SK-N-SH treated with all-trans-retinoic acid at 6 μM for 48 hours (cell line): ENCODE measurements at regions not wholly inside any gene's neighbourhood (a gene's known extent, or its start where the extent isn't known, plus 50 kb on each side); places are given as distances from the start of the nearest gene placed in this dataset.

Source experiments
- ATAC-seq: fragments of 200-7000 bp; cut with Tn5 transposase; 3 replicates; pipeline ENCODE4 v1.9.1; 2020; ENCODE audit warnings: mild to moderate bottlenecking, moderate library complexity
- BACH2 ChIP-seq: fragments of 250-450 bp; sonication (Bioruptor Pico); IDR thresholded peaks from 2 replicates; pipeline ENCODE4 v1.9.0; 2021; ENCODE audit warnings: mild to moderate bottlenecking, borderline replicate concordance
- CSDC2 ChIP-seq: fragments of 250-450 bp; sonication (Bioruptor Pico); IDR thresholded peaks from 2 replicates; pipeline ENCODE4 v1.5.0; 2020; ENCODE audit warnings: mild to moderate bottlenecking, moderate library complexity
- ESRRG ChIP-seq: fragments of 250-450 bp; sonication (Bioruptor Pico); IDR thresholded peaks from 2 replicates; pipeline ENCODE4 v1.6.1; 2021; ENCODE audit warnings: mild to moderate bottlenecking
- GLIS3 ChIP-seq: fragments of 250-450 bp; sonication (Bioruptor Pico); IDR thresholded peaks from 2 replicates; pipeline ENCODE4 v1.5.0; 2020; ENCODE audit warnings: mild to moderate bottlenecking, moderate library complexity
- ISL1 ChIP-seq: fragments of 250-450 bp; sonication (Bioruptor Pico); IDR thresholded peaks from 2 replicates; pipeline ENCODE4 v2.1.2; 2022; ENCODE audit warnings: mild to moderate bottlenecking, moderate library complexity
- PPARA ChIP-seq: fragments of 250-450 bp; sonication (Bioruptor Pico); IDR thresholded peaks from 2 replicates; pipeline ENCODE4 v1.5.0; 2020; ENCODE audit warnings: mild to moderate bottlenecking, borderline replicate concordance
- RARB ChIP-seq: fragments of 250-450 bp; sonication (Bioruptor Pico); IDR thresholded peaks from 2 replicates; pipeline ENCODE4 v1.8.0; 2021; ENCODE audit warnings: mild to moderate bottlenecking, moderate library complexity
- SNAI2 ChIP-seq: fragments of 250-450 bp; sonication (Bioruptor Pico); IDR thresholded peaks from 2 replicates; pipeline ENCODE4 v1.5.0; 2020; ENCODE audit warnings: mild to moderate bottlenecking, moderate library complexity
- TCF4 ChIP-seq: fragments of 250-450 bp; sonication (Bioruptor Pico); IDR thresholded peaks from 2 replicates; pipeline ENCODE4 v1.8.0; 2021; ENCODE audit warnings: mild to moderate bottlenecking, moderate library complexity, borderline replicate concordance
- TOX ChIP-seq: fragments of 250-450 bp; sonication (Bioruptor Pico); IDR thresholded peaks from 2 replicates; pipeline ENCODE4 v1.8.0; 2021; ENCODE audit warnings: mild to moderate bottlenecking, moderate library complexity, borderline replicate concordance
- ZC3H10 ChIP-seq: fragments of 250-450 bp; sonication (Bioruptor Pico); IDR thresholded peaks from 2 replicates; pipeline ENCODE4 v1.5.1; 2021; ENCODE audit warnings: mild to moderate bottlenecking, moderate library complexity
- ZFP3 ChIP-seq: fragments of 250-450 bp; sonication (Bioruptor Pico); IDR thresholded peaks from 2 replicates; pipeline ENCODE4 v1.5.0; 2020; ENCODE audit warnings: mild to moderate bottlenecking, moderate library complexity
- ZFP30 ChIP-seq: fragments of 450-650 bp; formaldehyde crosslinking; IDR thresholded peaks from 2 replicates; pipeline ENCODE4 v1.5.0; 2022; ENCODE audit warnings: mild to moderate bottlenecking, moderate library complexity
- ZNF565 ChIP-seq: fragments of 450-650 bp; formaldehyde crosslinking; conservative IDR thresholded peaks from 2 replicates; pipeline ENCODE4 v1.5.0; 2020; ENCODE audit warnings: low read depth, mild to moderate bottlenecking, moderate library complexity
- ZNF70 ChIP-seq: fragments of 450-650 bp; formaldehyde crosslinking; IDR thresholded peaks from 2 replicates; pipeline ENCODE4 v1.5.0; 2020; ENCODE audit warnings: mild to moderate bottlenecking, moderate library complexity
- ZNF8 ChIP-seq: fragments of 450-650 bp; formaldehyde crosslinking; IDR thresholded peaks from 2 replicates; pipeline ENCODE4 v1.5.0; 2020; ENCODE audit warnings: mild to moderate bottlenecking, moderate library complexity
- TF ChIP-seq, protein P1 (sequence below): fragments of 250-450 bp; sonication (Bioruptor Pico); IDR thresholded peaks from 2 replicates; pipeline ENCODE4 v1.5.1; 2020; ENCODE audit warnings: low read depth, mild to moderate bottlenecking, moderate library complexity
- TF ChIP-seq, protein P2 (sequence below): fragments of 250-450 bp; sonication (Bioruptor Pico); IDR thresholded peaks from 2 replicates; pipeline ENCODE4 v1.8.0; 2021; ENCODE audit warnings: low read depth, mild to moderate bottlenecking, moderate library complexity, borderline replicate concordance
- TF ChIP-seq, protein P3 (sequence below): fragments of 250-450 bp; sonication (Bioruptor Pico); IDR thresholded peaks from 2 replicates; pipeline ENCODE4 v1.8.0; 2020; ENCODE audit warnings: mild to moderate bottlenecking, moderate library complexity, borderline replicate concordance
- TF ChIP-seq, protein P4 (sequence below): fragments of 250-450 bp; sonication (Bioruptor Pico); IDR thresholded peaks from 2 replicates; pipeline ENCODE4 v1.5.0; 2020; ENCODE audit warnings: mild to moderate bottlenecking, moderate library complexity
- TF ChIP-seq, protein P5 (sequence below): fragments of 250-450 bp; sonication (Bioruptor Pico); IDR thresholded peaks from 2 replicates; pipeline ENCODE4 v1.5.1; 2021; ENCODE audit warnings: mild to moderate bottlenecking, moderate library complexity

DNA sequence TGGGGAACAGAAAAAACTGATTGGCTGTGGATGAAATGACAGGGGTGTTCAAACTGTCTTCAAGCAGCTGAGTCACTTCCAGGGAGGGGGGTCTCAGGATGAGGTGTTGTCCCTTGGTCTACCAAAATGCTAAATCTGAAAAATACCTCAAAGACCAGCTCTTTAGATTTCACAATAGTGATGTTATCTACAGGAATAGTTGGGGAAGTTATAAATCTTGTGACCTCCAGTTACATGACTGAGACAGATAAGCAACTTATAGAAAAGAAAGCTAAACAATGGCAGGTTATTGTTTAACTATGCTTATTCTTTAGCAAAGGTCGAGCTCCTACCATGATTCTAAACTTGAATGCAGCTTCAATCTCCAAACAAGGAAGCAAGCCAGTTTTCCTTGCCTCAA lies 125.4 kb downstream of the SYT10 start (continued):
- no peak for TF ChIP-seq BACH2 (CRISPR knock-in tag)

DNA sequence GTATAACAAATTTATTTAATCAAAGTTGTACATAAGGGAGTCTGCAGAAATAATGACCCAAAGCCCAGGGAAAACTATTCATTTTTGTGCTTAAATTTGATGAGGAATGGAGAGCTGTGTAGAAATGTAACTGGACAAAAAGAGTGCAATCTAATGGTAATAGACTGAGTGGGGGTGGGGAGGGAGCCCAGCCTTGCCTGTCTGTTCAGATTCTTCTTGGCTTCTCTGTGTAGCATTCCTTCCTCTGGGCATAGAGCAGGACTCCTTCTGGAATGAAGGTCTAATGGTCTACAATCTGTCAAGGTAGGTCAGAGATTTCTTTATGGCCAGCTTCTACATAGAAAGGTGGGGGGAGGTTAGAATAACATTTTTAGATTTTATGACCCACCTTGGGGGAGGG lies 126.1 kb downstream of the SYT10 start:
- TF ChIP-seq ZC3H10 (CRISPR knock-in tag) (no peak), ZNF70 (CRISPR knock-in tag) (no peak), ZNF565 (CRISPR knock-in tag) (no peak), PPARA (CRISPR knock-in tag) (no peak), ZFP30 (CRISPR knock-in tag) (no peak), SNAI2 (CRISPR knock-in tag) (no peak), RARB (CRISPR knock-in tag) (no peak), ZNF8 (CRISPR knock-in tag) (no peak), ISL1 (no peak)
- TF ChIP-seq, protein P1, sequence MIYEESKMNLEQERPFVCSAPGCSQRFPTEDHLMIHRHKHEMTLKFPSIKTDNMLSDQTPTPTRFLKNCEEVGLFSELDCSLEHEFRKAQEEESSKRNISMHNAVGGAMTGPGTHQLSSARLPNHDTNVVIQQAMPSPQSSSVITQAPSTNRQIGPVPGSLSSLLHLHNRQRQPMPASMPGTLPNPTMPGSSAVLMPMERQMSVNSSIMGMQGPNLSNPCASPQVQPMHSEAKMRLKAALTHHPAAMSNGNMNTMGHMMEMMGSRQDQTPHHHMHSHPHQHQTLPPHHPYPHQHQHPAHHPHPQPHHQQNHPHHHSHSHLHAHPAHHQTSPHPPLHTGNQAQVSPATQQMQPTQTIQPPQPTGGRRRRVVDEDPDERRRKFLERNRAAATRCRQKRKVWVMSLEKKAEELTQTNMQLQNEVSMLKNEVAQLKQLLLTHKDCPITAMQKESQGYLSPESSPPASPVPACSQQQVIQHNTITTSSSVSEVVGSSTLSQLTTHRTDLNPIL (CRISPR knock-in tag): no peak
- TF ChIP-seq, protein P2, sequence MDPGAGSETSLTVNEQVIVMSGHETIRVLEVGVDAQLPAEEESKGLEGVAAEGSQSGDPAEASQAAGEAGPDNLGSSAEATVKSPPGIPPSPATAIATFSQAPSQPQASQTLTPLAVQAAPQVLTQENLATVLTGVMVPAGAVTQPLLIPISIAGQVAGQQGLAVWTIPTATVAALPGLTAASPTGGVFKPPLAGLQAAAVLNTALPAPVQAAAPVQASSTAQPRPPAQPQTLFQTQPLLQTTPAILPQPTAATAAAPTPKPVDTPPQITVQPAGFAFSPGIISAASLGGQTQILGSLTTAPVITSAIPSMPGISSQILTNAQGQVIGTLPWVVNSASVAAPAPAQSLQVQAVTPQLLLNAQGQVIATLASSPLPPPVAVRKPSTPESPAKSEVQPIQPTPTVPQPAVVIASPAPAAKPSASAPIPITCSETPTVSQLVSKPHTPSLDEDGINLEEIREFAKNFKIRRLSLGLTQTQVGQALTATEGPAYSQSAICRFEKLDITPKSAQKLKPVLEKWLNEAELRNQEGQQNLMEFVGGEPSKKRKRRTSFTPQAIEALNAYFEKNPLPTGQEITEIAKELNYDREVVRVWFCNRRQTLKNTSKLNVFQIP (CRISPR knock-in tag): no peak
- TF ChIP-seq, protein P3, sequence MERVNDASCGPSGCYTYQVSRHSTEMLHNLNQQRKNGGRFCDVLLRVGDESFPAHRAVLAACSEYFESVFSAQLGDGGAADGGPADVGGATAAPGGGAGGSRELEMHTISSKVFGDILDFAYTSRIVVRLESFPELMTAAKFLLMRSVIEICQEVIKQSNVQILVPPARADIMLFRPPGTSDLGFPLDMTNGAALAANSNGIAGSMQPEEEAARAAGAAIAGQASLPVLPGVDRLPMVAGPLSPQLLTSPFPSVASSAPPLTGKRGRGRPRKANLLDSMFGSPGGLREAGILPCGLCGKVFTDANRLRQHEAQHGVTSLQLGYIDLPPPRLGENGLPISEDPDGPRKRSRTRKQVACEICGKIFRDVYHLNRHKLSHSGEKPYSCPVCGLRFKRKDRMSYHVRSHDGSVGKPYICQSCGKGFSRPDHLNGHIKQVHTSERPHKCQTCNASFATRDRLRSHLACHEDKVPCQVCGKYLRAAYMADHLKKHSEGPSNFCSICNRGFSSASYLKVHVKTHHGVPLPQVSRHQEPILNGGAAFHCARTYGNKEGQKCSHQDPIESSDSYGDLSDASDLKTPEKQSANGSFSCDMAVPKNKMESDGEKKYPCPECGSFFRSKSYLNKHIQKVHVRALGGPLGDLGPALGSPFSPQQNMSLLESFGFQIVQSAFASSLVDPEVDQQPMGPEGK (CRISPR knock-in tag): no peak
- no peak for ATAC-seq

DNA sequence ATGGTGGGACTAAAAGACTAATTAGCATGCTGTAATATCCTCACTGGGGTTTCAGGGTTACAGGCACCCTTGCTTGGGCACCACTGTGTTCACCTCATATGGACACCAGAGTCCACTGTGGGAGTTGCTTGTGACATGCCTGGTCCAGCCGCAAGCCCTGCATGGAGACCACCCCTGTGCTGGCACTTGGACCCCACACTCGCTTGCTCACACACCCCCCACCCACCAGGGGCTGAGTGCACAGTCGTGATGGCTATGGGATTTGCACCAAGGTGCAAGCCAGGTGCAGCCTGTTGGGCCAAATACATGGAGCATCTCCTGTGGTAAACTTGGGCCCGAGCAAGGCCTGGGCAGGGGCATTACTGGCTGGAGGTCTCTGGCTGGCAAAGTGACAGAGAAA lies 129.1 kb downstream of the SYT10 start:
- TF ChIP-seq, protein P2 (CRISPR knock-in tag): no peak
- TF ChIP-seq ESRRG (CRISPR knock-in tag): no peak
- TF ChIP-seq TCF4 (CRISPR knock-in tag): no peak
- TF ChIP-seq, protein P3 (CRISPR knock-in tag): no peak
- no peak for TF ChIP-seq RARB (CRISPR knock-in tag)
- TF ChIP-seq TOX (CRISPR knock-in tag): no peak
- no peak for TF ChIP-seq GLIS3 (CRISPR knock-in tag)
- no peak for TF ChIP-seq ZFP3
- ATAC-seq: no peak

DNA sequence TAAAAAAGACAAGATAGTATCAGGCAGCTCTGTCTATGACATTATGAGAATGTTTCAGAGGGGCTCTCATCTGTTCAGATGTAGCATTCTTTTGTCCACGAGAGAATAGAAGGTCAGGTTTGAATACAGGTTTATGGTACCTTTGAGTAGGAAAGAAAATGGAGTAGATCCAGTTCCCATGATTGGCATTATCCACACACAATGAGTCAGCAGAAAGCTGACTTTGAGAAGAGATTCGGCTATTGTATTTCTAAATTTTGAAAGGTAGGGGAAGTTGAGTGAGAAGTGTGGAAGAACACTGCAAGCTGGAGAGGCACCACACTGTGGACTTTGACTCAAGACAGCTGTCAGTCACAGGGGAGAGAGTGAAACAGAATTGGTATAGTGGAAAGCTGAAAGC lies 135.4 kb downstream of the SYT10 start:
- no peak for ATAC-seq
- no peak for TF ChIP-seq SNAI2 (CRISPR knock-in tag)
- no peak for TF ChIP-seq ZFP3
- TF ChIP-seq BACH2 (CRISPR knock-in tag): no peak
- no peak for TF ChIP-seq PPARA (CRISPR knock-in tag)
- TF ChIP-seq CSDC2 (CRISPR knock-in tag): no peak
- no peak for TF ChIP-seq GLIS3 (CRISPR knock-in tag)
- TF ChIP-seq, protein P4, sequence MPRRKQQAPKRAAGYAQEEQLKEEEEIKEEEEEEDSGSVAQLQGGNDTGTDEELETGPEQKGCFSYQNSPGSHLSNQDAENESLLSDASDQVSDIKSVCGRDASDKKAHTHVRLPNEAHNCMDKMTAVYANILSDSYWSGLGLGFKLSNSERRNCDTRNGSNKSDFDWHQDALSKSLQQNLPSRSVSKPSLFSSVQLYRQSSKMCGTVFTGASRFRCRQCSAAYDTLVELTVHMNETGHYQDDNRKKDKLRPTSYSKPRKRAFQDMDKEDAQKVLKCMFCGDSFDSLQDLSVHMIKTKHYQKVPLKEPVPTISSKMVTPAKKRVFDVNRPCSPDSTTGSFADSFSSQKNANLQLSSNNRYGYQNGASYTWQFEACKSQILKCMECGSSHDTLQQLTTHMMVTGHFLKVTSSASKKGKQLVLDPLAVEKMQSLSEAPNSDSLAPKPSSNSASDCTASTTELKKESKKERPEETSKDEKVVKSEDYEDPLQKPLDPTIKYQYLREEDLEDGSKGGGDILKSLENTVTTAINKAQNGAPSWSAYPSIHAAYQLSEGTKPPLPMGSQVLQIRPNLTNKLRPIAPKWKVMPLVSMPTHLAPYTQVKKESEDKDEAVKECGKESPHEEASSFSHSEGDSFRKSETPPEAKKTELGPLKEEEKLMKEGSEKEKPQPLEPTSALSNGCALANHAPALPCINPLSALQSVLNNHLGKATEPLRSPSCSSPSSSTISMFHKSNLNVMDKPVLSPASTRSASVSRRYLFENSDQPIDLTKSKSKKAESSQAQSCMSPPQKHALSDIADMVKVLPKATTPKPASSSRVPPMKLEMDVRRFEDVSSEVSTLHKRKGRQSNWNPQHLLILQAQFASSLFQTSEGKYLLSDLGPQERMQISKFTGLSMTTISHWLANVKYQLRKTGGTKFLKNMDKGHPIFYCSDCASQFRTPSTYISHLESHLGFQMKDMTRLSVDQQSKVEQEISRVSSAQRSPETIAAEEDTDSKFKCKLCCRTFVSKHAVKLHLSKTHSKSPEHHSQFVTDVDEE (CRISPR knock-in tag): no peak
- no peak for TF ChIP-seq ZNF8 (CRISPR knock-in tag)
- TF ChIP-seq RARB (CRISPR knock-in tag): no peak
- TF ChIP-seq ISL1: no peak
- no peak for TF ChIP-seq TOX (CRISPR knock-in tag)
- TF ChIP-seq, protein P5, sequence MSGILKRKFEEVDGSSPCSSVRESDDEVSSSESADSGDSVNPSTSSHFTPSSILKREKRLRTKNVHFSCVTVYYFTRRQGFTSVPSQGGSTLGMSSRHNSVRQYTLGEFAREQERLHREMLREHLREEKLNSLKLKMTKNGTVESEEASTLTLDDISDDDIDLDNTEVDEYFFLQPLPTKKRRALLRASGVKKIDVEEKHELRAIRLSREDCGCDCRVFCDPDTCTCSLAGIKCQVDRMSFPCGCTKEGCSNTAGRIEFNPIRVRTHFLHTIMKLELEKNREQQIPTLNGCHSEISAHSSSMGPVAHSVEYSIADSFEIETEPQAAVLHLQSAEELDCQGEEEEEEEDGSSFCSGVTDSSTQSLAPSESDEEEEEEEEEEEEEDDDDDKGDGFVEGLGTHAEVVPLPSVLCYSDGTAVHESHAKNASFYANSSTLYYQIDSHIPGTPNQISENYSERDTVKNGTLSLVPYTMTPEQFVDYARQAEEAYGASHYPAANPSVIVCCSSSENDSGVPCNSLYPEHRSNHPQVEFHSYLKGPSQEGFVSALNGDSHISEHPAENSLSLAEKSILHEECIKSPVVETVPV: no peak
- no peak for TF ChIP-seq TCF4 (CRISPR knock-in tag)
- TF ChIP-seq ZNF70 (CRISPR knock-in tag): no peak
- TF ChIP-seq, protein P1 (CRISPR knock-in tag): no peak
- no peak for TF ChIP-seq ZC3H10 (CRISPR knock-in tag)
